Stimulated activated CD8-positive, alpha-beta memory T cell treated with anti-CD3 and anti-CD28 coated beads, Interleukin-4, amount 100 ng/mL, for 48 hours (primary cell): ENCODE measurements at regions not wholly inside any gene's neighbourhood (a gene's known extent, or its start where the extent isn't known, plus 50 kb on each side); places are given as distances from the start of the nearest gene placed in this dataset.
"Not testable (repeated sequence)": the region's sequence is repeated elsewhere in the genome, so short reads cannot be mapped to it uniquely, and the experiment has no call there.

Experiments
- DNase-seq: peaks from one replicate; pipeline ENCODE4 v3.0.0-alpha.2; 2020

GRCh38 chr9:6160579-6160978 is 55.0 kb upstream of the IL33 start:
- DNase-seq: no peak

- no peak for DNase-seq
Observed at GRCh38 chr9:6153425-6153824, 62.2 kb upstream of the IL33 start.

- no peak for DNase-seq
Observed at GRCh38 chr9:6152788-6153187, 62.8 kb upstream of the IL33 start.

GRCh38 chr9:6150483-6150882 is 65.1 kb upstream of the IL33 start:
- DNase-seq: no peak

- no peak for DNase-seq
Observed at GRCh38 chr9:6149315-6149714, 66.3 kb upstream of the IL33 start.

- DNase-seq: no peak
Observed at GRCh38 chr9:6147846-6148245, 67.8 kb upstream of the IL33 start.

- no peak for DNase-seq
Observed at GRCh38 chr9:6144947-6145346, 70.7 kb upstream of the IL33 start.

- no peak for DNase-seq
Observed at GRCh38 chr9:6142799-6143454, 72.7 kb upstream of the IL33 start.

GRCh38 chr9:6135780-6136179 is 79.8 kb upstream of the IL33 start:
- not testable (repeated sequence) for DNase-seq

GRCh38 chr9:6134661-6135180 is 80.9 kb upstream of the IL33 start:
- DNase-seq: no peak

GRCh38 chr9:6133346-6134063 is 82.1 kb upstream of the IL33 start:
- no peak for DNase-seq

- DNase-seq: no peak
Observed at GRCh38 chr9:6132650-6133049, 83.0 kb upstream of the IL33 start.

- no peak for DNase-seq
Observed at GRCh38 chr9:6128030-6128429, 87.6 kb upstream of the IL33 start.

- DNase-seq: no peak
Observed at GRCh38 chr9:6126377-6126776, 89.2 kb upstream of the IL33 start.

- DNase-seq: no peak
Observed at GRCh38 chr9:6123416-6123815, 92.2 kb upstream of the IL33 start.

- no peak for DNase-seq
Observed at GRCh38 chr9:6121707-6122106, 93.9 kb upstream of the IL33 start.

- no peak for DNase-seq
Observed at GRCh38 chr9:6114424-6114823, 99.0 kb upstream of the RANBP6 start.

- DNase-seq: no peak
Observed at GRCh38 chr9:6113819-6114218, 98.4 kb upstream of the RANBP6 start.

GRCh38 chr9:6113312-6113711 is 97.9 kb upstream of the RANBP6 start:
- no peak for DNase-seq

GRCh38 chr9:6109986-6110385 is 94.6 kb upstream of the RANBP6 start:
- no peak for DNase-seq

GRCh38 chr9:6109571-6109970 is 94.1 kb upstream of the RANBP6 start:
- DNase-seq: no peak

GRCh38 chr9:6106711-6107339 is 91.4 kb upstream of the RANBP6 start:
- DNase-seq: no peak

- no peak for DNase-seq
Observed at GRCh38 chr9:6105738-6106137, 90.3 kb upstream of the RANBP6 start.

- DNase-seq: not testable (repeated sequence)
Observed at GRCh38 chr9:6104406-6104805, 89.0 kb upstream of the RANBP6 start.
